AG09309 (cell line): ENCODE measurements at regions not wholly inside any gene's neighbourhood (a gene's known extent, or its start where the extent isn't known, plus 50 kb on each side); places are given as distances from the start of the nearest gene placed in this dataset.

Source experiments
- DNase-seq: peaks from one replicate; pipeline ENCODE4 v3.0.0-alpha.2; 2010; ENCODE audit warnings: low read depth
- H3K4me3 ChIP-seq: 2 replicates; pipeline ENCODE4 v1.5.1; 2011; ENCODE audit warnings: mild to moderate bottlenecking, low read depth, low read length, moderate library complexity; ENCODE audit not compliant: control insufficient read depth
- CTCF ChIP-seq: IDR thresholded peaks from 2 replicates; pipeline ENCODE4 v1.5.1; 2011; ENCODE audit warnings: mild to moderate bottlenecking, low read depth, low read length, inconsistent platforms; ENCODE audit not compliant: insufficient read depth, control insufficient read depth; ENCODE audit errors: missing control alignments

GRCh38 chr16:63331111-63331510 is 1294.9 kb upstream of the CDH8 start:
- no peak overlapping the region for H3K4me3 ChIP-seq
- DNase-seq, result no peak
- no peak for TF ChIP-seq CTCF

GRCh38 chr16:63326736-63327339 is 1290.6 kb upstream of the CDH8 start:
- no peak for TF ChIP-seq CTCF
- no peak for DNase-seq
- H3K4me3 ChIP-seq, result no peak overlapping the region

DNA sequence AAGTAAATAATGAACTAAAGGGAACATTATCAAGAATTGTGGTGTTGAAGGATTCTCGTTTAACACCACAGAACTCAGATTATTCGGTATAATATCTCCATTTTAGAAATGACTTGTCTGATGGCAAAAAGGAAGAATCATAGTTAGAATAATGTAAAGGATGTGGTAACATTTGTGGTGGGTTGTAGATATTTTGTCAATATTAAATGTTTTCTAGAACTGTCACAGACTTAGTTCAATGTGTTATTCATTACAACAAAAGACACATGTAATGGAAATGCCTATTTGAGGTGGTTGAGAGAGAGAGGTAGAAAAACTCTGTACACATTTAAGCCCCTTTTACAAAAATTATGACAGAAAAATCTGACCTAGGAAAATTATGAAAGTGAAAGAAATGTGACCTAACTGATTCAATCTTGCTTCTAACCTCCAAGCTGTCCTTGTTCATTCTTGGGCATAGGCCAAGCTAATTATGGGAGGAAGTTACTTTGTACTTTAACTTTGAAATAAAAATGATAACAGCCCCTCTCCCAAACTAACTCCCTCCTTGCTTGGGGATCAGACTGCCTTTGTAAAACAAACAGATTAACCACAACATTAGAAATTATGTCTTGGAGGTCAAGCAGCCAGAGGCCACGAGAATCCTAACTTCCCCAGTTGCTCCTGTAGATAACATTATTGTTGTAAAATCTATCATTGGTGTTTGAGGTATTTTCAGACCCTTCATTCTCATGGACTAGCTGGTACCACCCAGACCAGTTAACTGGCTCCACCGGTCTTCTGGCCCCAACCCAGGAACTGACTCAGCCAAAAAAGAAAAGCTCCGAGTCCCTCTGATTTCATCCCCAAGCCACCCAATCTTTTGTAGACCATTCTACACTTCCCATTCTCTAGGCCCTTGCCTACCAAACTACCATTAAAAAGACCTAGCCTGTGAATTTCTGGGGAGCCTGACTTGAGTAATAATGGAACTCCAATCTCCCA is 1287.8 kb upstream of the CDH8 start:
- no peak overlapping the region for H3K4me3 ChIP-seq
- no peak for TF ChIP-seq CTCF
- DNase-seq, result no peak

DNA sequence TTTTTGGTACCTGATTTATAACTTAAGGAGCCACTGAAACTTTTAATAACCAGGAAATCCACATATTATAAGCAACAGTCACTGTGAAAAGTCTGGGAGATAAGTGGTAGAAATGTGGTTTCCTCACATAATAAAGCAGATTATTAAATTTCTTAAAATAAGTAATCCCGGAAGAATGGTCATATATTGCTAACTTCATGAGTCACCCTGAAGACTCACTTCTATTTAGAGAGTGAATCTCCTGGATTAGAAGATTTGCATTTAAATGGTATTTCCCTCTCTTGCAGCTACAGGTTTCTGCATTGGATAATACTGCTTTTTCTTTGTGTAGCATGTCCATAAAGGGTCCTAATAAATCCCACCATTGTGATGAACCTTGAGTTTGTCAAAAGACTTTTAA is 1286.8 kb upstream of the CDH8 start:
- DNase-seq, result no peak
- no peak overlapping the region for H3K4me3 ChIP-seq
- no peak for TF ChIP-seq CTCF

- H3K4me3 ChIP-seq, result no peak overlapping the region
- no peak for TF ChIP-seq CTCF
- DNase-seq, result no peak
Observed at GRCh38 chr16:63315229-63315628, 1279.0 kb upstream of the CDH8 start.

DNA sequence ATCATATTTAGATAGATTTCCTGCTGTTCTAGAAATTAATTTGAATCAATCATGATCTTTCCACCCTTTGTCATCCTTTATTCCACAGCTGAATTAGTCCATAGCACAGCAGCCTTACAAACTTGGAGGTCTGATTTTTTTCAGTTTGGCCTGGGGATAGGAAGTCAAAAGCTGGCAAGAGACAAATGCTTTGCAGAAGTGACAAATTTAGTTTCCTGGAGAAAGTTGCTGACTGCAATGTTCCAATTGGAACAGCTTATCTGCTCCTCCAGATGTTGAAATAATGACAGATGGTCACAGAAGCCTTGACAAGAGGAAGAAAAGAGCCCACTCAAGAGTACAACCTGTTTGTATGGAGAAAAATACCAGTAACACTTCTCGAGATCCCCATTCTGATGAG is 1276.1 kb upstream of the CDH8 start:
- no peak for DNase-seq
- H3K4me3 ChIP-seq, result no peak overlapping the region

More for the DNA sequence above, 1276.1 kb upstream of the CDH8 start:
- no peak for TF ChIP-seq CTCF
